Chondrocyte (in vitro differentiated cells): ENCODE measurements at regions not wholly inside any gene's neighbourhood (a gene's known extent, or its start where the extent isn't known, plus 50 kb on each side); places are given as distances from the start of the nearest gene placed in this dataset.
A peak's percentile ranks its signal among the peaks of the same experiment; 100 is the strongest.

Source experiments
- DNase-seq: peaks from one replicate; pipeline ENCODE4 v3.0.0; 2021; ENCODE audit warnings: mixed read lengths, low spot score
- H3K27ac Mint-ChIP-seq: one replicate; pipeline ENCODE4 v1.8.0; 2021; ENCODE audit warnings: mild to moderate bottlenecking, moderate library complexity, mixed read lengths; ENCODE audit not compliant: unreplicated experiment
- H3K27me3 Mint-ChIP-seq: 2 replicates; pipeline ENCODE4 v1.8.0; 2021; ENCODE audit warnings: low read depth, mixed read lengths
- H3K36me3 Mint-ChIP-seq: 2 replicates; pipeline ENCODE4 v1.8.0; 2021; ENCODE audit warnings: low read depth, mixed read lengths
- H3K4me1 Mint-ChIP-seq: 2 replicates; pipeline ENCODE4 v1.8.0; 2021; ENCODE audit warnings: low read depth, mild to moderate bottlenecking, mixed read lengths
- H3K4me3 Mint-ChIP-seq: one replicate; pipeline ENCODE4 v1.8.0; 2021; ENCODE audit warnings: mild to moderate bottlenecking, moderate library complexity, mixed read lengths; ENCODE audit not compliant: unreplicated experiment
- H3K9me3 Mint-ChIP-seq: 2 replicates; pipeline ENCODE4 v1.8.0; 2021; ENCODE audit warnings: low read depth, mixed read lengths
- CTCF ChIP-seq: fragments of 200-600 bp; sonication (generic); IDR thresholded peaks from 2 replicates; pipeline ENCODE4 v1.5.0; 2021; ENCODE audit warnings: antibody characterized with exemption, mild to moderate bottlenecking, moderate library complexity

DNA sequence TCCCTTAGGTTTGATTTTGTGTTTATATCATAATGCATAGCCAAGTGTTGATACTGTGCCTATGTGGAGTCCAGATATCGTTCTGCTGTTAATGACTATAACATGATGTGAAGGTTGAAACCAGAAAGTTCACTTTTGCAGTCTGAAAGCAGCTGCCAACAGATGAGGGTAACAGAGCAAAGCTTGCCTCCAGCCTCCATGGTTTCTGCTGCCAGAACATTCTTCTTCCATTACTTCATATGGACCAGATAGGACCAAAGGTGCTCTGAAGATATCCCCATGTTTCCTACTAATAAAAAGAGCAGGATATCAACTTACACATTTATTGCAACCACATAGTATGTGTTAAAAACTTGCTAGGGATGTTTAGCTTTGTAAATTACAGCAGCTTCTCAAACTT lies 394.1 kb downstream of the SPRY1 start:
- Mint-ChIP-seq H3K4me1 (peaks cover 28% of the 10 kb centered on the region), H3K27ac (no peak overlapping the region), H3K9me3 (peaks cover 16% of the 10 kb centered on the region), H3K27me3 (no peaks in the 10 kb centered on the region), H3K36me3 (peaks cover 5% of the 10 kb centered on the region), H3K4me3 (no peak overlapping the region)
- no peak for TF ChIP-seq CTCF
- no peak for DNase-seq

DNA sequence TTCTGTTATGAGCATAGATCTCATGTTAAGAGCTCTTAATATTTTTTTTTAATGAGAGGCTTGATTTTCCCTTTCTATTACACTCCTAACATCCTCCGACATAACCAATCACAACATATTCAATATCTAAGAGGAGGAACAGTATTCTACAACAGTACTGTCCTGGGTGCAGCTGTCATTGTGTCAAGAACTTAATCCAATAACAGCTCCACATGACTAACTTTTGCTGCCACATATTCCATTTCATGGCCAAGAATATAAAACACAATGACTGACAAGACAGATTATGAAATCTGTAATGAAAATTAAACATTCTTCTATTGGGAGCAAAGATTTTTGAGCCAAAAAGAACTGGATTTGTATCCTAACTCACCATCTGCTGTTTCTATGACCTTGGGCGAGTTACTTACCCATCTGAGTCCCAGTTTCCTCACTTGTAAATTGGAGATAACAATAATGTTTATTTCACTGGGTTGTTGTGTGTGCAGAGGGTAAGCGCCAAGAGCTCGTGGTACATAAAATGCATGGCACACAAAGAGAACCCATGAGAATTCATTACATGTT lies 405.6 kb downstream of the SPRY1 start:
- H3K27ac Mint-ChIP-seq = no peak overlapping the region
- peaks cover 24% of the 10 kb centered on the region for H3K9me3 Mint-ChIP-seq
- DNase-seq = no peak
- H3K4me1 Mint-ChIP-seq = peaks cover 30% of the 10 kb centered on the region
- no peak for TF ChIP-seq CTCF
- no peak overlapping the region for H3K4me3 Mint-ChIP-seq
- no peaks in the 10 kb centered on the region for H3K27me3 Mint-ChIP-seq
- peaks cover 7% of the 10 kb centered on the region for H3K36me3 Mint-ChIP-seq

DNA sequence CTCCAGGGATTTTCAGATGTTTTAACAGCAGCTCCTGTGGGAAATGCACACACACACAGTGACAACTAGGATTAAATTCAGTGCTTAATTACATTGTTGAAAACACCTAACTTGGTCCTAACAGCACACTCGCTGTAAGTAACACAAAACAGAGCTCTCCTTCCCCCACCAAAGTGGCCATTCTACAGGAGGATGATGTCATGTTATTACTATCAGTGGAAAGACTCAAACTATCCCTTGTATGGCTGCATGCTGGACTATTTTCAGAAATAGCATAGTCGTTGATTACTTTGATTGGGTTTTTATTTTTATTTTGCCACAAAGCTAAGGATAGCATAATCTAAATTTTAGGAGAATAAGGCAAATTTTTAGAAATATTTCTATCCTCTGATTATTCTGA lies 406.3 kb downstream of the SPRY1 start:
- Mint-ChIP-seq H3K27me3 (no peaks in the 10 kb centered on the region), H3K4me3 (no peak overlapping the region)

GRCh38 chr4:123804196-123804721 lies 407.7 kb downstream of the SPRY1 start:
- Mint-ChIP-seq H3K4me3 (no peak overlapping the region), H3K4me1 (peaks cover 30% of the 10 kb centered on the region), H3K9me3 (peaks cover 3% of the 10 kb centered on the region), H3K27me3 (no peaks in the 10 kb centered on the region), H3K36me3 (no peaks in the 10 kb centered on the region), H3K27ac (no peak overlapping the region)
- no peak for DNase-seq
- no peak for TF ChIP-seq CTCF

More for the DNA sequence above, 406.3 kb downstream of the SPRY1 start:
- Mint-ChIP-seq H3K4me1 (peaks cover 30% of the 10 kb centered on the region), H3K36me3 (peaks cover 7% of the 10 kb centered on the region), H3K27ac (peak overlapping the region; percentile 24), H3K9me3 (peaks cover 16% of the 10 kb centered on the region)
- no peak for TF ChIP-seq CTCF
- no peak for DNase-seq

DNA sequence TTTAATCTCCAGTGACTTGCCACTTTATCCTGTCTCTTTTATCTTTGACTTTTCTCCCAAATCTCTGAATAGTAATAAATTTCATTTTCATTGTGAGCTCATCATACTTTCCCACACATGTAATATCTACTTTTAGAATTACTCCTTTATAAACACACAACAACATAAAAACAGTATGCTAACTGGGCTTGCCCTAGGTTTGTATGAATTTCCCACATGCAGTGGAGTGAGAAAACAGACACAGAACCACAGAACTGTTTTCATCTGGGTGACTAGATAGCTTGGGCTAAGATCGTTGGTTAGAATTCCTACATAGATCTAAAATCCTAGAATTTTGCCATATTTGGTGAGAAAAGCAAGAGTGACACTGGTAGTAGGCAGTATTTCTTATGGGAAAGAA lies 409.5 kb downstream of the SPRY1 start:
- Mint-ChIP-seq H3K27ac (peak overlapping the region; percentile 9), H3K27me3 (no peaks in the 10 kb centered on the region), H3K4me1 (peaks cover 30% of the 10 kb centered on the region), H3K4me3 (no peak overlapping the region), H3K9me3 (no peaks in the 10 kb centered on the region), H3K36me3 (no peaks in the 10 kb centered on the region)
- no peak for DNase-seq
- no peak for TF ChIP-seq CTCF
